Breast epithelium (tissue), 4 donors: ENCODE measurements at regions not wholly inside any gene's neighbourhood (a gene's known extent, or its start where the extent isn't known, plus 50 kb on each side); places are given as distances from the start of the nearest gene placed in this dataset.

ENCODE experiments used
- DNase-seq, 2 donors: peaks; one replicate each; pipeline ENCODE4 v3.0.0-alpha.2; 2019; ENCODE audit warnings: low spot score in 2 of 2
- H3K27ac ChIP-seq, 2 donors: fragments of 200-600 bp; sonication (generic) in 1 of 2; one replicate each; pipeline ENCODE4 v1.5.1; 2016 to 2019; ENCODE audit warnings: mild to moderate bottlenecking in 1 of 2
- H3K27me3 ChIP-seq, 2 donors: fragments of 200-600 bp; sonication (generic) in 1 of 2; one replicate each; pipeline versions ENCODE4 v1.5.1 to v1.6.0; 2017 to 2019; ENCODE audit warnings: control low read depth in 1 of 2, mild to moderate bottlenecking in 1 of 2
- H3K36me3 ChIP-seq: fragments of 200-600 bp; one replicate; pipeline ENCODE4 v1.5.1; 2019
- H3K4me1 ChIP-seq, 2 donors: fragments of 200-600 bp; sonication (generic); one replicate each; pipeline ENCODE4 v1.5.1; 2016 to 2019; ENCODE audit warnings: control low read depth in 1 of 2
- H3K4me3 ChIP-seq, 3 donors: fragments of 200-600 bp; sonication (generic); 1 replicate in 2 of 3; 2 replicates in 1 of 3; pipeline ENCODE4 v1.5.1; 2016 to 2019; ENCODE audit warnings: mild to moderate bottlenecking in 3 of 3, moderate library complexity in 2 of 3
- H3K9me3 ChIP-seq, 2 donors: fragments of 200-600 bp; sonication (generic) in 1 of 2; one replicate each; pipeline ENCODE4 v1.5.1; 2016 to 2019; ENCODE audit warnings: control low read depth in 1 of 2
- POLR2A ChIP-seq: fragments of 450-650 bp; IDR thresholded peaks from one replicate; pipeline ENCODE4 v1.6.1; 2016; ENCODE audit warnings: antibody characterized with exemption, mild to moderate bottlenecking, moderate library complexity
- POLR2AphosphoS5 ChIP-seq, 3 donors: sonication (generic); formaldehyde crosslinking; IDR thresholded peaks; one replicate each; pipeline ENCODE4 v1.6.1; 2017; ENCODE audit warnings: antibody characterized with exemption in 3 of 3
- intact Hi-C: fragments of 100-400 bp; cut with DNase I; formaldehyde crosslinking; loops from one replicate; pipeline ENCODE4 v1.15.1; 2023; ENCODE audit warnings: low total_unique reads
- TF ChIP-seq, protein P1 (sequence below), 3 donors: fragments of 450-650 bp; IDR thresholded peaks; one replicate each; pipeline ENCODE4 v1.5.1; 2016 to 2017; ENCODE audit warnings: antibody characterized with exemption in 3 of 3, mild to moderate bottlenecking in 3 of 3, moderate library complexity in 3 of 3

DNA sequence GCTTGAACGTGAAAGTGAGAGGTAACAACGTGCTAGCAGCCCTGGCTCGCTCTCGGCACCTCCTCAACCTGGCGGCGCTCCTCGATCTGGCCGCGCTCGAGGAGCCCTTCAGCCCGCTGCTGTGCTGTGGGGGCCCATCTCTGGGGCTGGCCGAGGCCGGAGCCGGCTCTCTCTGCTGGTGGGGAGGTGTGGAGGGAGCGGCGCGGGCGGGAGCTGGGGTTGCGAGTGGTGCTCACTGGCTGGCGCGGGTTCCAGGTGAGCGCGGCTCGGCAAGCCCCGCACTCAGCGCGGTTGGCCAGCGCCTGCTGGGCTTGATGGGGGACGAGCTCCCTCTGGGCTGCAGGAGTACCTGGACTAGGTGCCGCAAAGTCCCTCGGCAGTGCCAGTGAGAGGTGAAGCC is 52.5 kb upstream of the RPS6KA2 start:
- intact Hi-C loops: no loop called here

DNA sequence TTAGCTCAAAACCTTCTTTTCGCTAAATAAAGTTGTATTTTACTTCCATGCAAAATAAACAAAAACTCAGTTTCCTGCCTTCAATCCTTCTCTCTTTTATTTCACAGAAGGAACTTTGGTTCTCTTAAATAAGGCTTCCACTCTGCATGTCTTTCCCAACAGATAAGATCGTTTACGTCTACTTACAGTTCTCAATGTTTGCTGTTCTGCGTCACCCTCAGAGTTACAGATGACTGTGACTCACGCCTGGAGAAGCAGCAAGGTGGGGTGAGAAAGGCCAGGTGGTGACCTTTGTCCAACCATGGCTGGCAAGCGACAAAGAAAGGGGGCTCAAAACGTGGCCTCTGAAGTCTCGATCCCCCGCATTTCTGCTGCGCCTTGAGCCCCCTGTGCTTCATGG is 51.4 kb upstream of the RPS6KA2 start:
- Histone ChIP-seq H3K4me3 (no peak overlapping the region), H3K9me3 (no peaks in the 10 kb centered on the region), H3K36me3 (no peaks in the 10 kb centered on the region), H3K4me1 (no peaks in the 10 kb centered on the region), H3K27ac (no peak overlapping the region), H3K27me3 (no peaks in the 10 kb centered on the region)
- TF ChIP-seq POLR2A: no peak
- TF ChIP-seq POLR2AphosphoS5 (IDR thresholded peaks at IDR 0.05): no peak
- TF ChIP-seq, protein P1, sequence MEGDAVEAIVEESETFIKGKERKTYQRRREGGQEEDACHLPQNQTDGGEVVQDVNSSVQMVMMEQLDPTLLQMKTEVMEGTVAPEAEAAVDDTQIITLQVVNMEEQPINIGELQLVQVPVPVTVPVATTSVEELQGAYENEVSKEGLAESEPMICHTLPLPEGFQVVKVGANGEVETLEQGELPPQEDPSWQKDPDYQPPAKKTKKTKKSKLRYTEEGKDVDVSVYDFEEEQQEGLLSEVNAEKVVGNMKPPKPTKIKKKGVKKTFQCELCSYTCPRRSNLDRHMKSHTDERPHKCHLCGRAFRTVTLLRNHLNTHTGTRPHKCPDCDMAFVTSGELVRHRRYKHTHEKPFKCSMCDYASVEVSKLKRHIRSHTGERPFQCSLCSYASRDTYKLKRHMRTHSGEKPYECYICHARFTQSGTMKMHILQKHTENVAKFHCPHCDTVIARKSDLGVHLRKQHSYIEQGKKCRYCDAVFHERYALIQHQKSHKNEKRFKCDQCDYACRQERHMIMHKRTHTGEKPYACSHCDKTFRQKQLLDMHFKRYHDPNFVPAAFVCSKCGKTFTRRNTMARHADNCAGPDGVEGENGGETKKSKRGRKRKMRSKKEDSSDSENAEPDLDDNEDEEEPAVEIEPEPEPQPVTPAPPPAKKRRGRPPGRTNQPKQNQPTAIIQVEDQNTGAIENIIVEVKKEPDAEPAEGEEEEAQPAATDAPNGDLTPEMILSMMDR (IDR thresholded peaks at IDR 0.05): no peak
- intact Hi-C loops: no loop called here
- DNase-seq: peak; percentile 29 to 60

More for the DNA sequence above, 52.5 kb upstream of the RPS6KA2 start:
- Histone ChIP-seq H3K9me3 (no peaks in the 10 kb centered on the region), H3K4me3 (no peak overlapping the region), H3K36me3 (no peaks in the 10 kb centered on the region), H3K27me3 (no peaks in the 10 kb centered on the region), H3K4me1 (no peaks in the 10 kb centered on the region), H3K27ac (no peak overlapping the region)
- no peak for DNase-seq
- TF ChIP-seq, protein P1 (IDR thresholded peaks at IDR 0.05): no peak
- TF ChIP-seq POLR2AphosphoS5 (IDR thresholded peaks at IDR 0.05) (no peak), POLR2A (no peak)

DNA sequence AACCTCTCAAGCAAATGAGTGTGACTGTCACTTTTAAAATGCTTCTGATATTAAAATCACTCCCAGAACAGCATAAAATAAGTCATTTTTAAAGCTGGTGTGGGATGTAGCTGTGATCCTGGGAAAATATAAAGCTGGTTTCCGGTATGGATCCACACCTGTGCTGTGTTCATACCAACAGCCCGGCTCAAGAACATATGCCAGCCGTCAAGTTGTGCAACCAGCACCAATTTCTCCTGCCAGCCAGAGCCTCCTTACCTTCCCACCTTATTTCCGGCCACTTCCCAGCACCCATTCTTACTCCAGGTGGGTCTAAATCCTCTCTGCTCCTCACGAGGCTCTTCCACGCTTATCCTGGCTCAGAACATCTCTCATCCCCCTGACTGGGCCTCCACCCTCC is 50.9 kb upstream of the RPS6KA2 start:
- peak overlapping the region in 1 of 2 donors; percentile 45 for H3K27ac ChIP-seq
- H3K4me3 ChIP-seq: no peak overlapping the region
- no peak for DNase-seq
- intact Hi-C loops: no loop called here
- no peaks in the 10 kb centered on the region for H3K9me3 ChIP-seq
- H3K27me3 ChIP-seq: no peaks in the 10 kb centered on the region
- no peaks in the 10 kb centered on the region for H3K4me1 ChIP-seq
- TF ChIP-seq, protein P1 (IDR thresholded peaks at IDR 0.05): no peak
- TF ChIP-seq POLR2A (no peak), POLR2AphosphoS5 (IDR thresholded peaks at IDR 0.05) (no peak)
- H3K36me3 ChIP-seq: no peaks in the 10 kb centered on the region
